PC-3 (cell line): ENCODE measurements at regions not wholly inside any gene's neighbourhood (a gene's known extent, or its start where the extent isn't known, plus 50 kb on each side); places are given as distances from the start of the nearest gene placed in this dataset.

ENCODE experiments used
- ATAC-seq: fragments of 200-7000 bp; cut with Tn5 transposase; 2 replicates; pipeline ENCODE4 v1.9.1; 2020; ENCODE audit warnings: mild to moderate bottlenecking, moderate library complexity
- BruUV-seq: library from RNA; stranded (reverse); fragments of 400-500 nt; replicated peaks from 2 replicates; lab custom pipeline; 2021; lab: Mats Ljungman, UMichigan
- CTCF ChIA-PET: fragments of 300-600 bp; sonication (Branson Sonifier 250); formaldehyde crosslinking; loops from one replicate; lab custom pipeline; 2022; ENCODE audit warnings: antibody characterized with exemption; lab: Charles Lee
- POLR2A ChIA-PET: fragments of 300-600 bp; sonication (Branson Sonifier 250); formaldehyde crosslinking; loops from one replicate; lab custom pipeline; 2022; ENCODE audit warnings: antibody characterized with exemption; ENCODE audit not compliant: unreplicated experiment; lab: Charles Lee
- DNase-seq: peaks from one replicate; pipeline ENCODE4 v3.0.0-alpha.2; 2015
- H2AFZ ChIP-seq: fragments of 300-600 bp; sonication (generic); 2 replicates; pipeline ENCODE4 v1.6.0; 2016; ENCODE audit warnings: antibody characterized with exemption, low read length
- H3F3A ChIP-seq: fragments of 300-600 bp; sonication (generic); one replicate; pipeline ENCODE4 v1.6.0; 2017; ENCODE audit warnings: antibody characterized with exemption, low read length, control low read depth, mild to moderate bottlenecking; ENCODE audit not compliant: unreplicated experiment
- H3K27ac ChIP-seq: fragments of 300-600 bp; sonication (generic); 2 replicates; pipeline ENCODE4 v1.5.1; 2016; ENCODE audit warnings: mild to moderate bottlenecking, low read length
- H3K27me3 ChIP-seq: fragments of 300-600 bp; sonication (generic); 2 replicates; pipeline ENCODE4 v1.6.1; 2016; ENCODE audit warnings: low read length, mixed read lengths
- H3K36me3 ChIP-seq: fragments of 300-600 bp; sonication (generic); 2 replicates; pipeline ENCODE4 v1.6.1; 2016; ENCODE audit warnings: low read depth, mixed run types, low read length, mixed read lengths
- H3K4me1 ChIP-seq: fragments of 300-600 bp; sonication (generic); 2 replicates; pipeline ENCODE4 v1.5.1; 2016; ENCODE audit warnings: low read length; ENCODE audit not compliant: insufficient read depth
- H3K4me2 ChIP-seq: fragments of 300-600 bp; sonication (generic); 2 replicates; pipeline ENCODE4 v1.6.0; 2016; ENCODE audit warnings: low read length
- H3K4me3 ChIP-seq: fragments of 300-600 bp; sonication (generic); 2 replicates; pipeline ENCODE4 v1.5.1; 2016; ENCODE audit warnings: mild to moderate bottlenecking, low read length, mixed read lengths
- H3K79me2 ChIP-seq: fragments of 300-600 bp; sonication (generic); 2 replicates; pipeline ENCODE4 v1.6.1; 2017; ENCODE audit warnings: low read length, mixed read lengths
- H3K9ac ChIP-seq: fragments of 300-600 bp; sonication (generic); 2 replicates; pipeline ENCODE4 v1.6.0; 2016; ENCODE audit warnings: mild to moderate bottlenecking, low read length
- H3K9me2 ChIP-seq: fragments of 300-600 bp; sonication (generic); replicated peaks from 2 replicates; pipeline ENCODE4 v1.6.1; 2016; ENCODE audit warnings: mixed run types, low read length, mixed read lengths
- H3K9me3 ChIP-seq: fragments of 300-600 bp; sonication (generic); 2 replicates; pipeline ENCODE4 v1.6.1; 2016; ENCODE audit warnings: low read length, mixed read lengths
- H4K20me1 ChIP-seq: fragments of 300-600 bp; sonication (generic); 2 replicates; pipeline ENCODE4 v1.6.1; 2016; ENCODE audit warnings: low read length, mixed read lengths
- CTCF ChIP-seq: fragments of 300-600 bp; sonication (generic); conservative IDR thresholded peaks from 2 replicates; pipeline ENCODE4 v1.5.1; 2017; ENCODE audit warnings: antibody characterized with exemption, low read depth, mild to moderate bottlenecking, low read length
- EZH2 ChIP-seq: fragments of 300-600 bp; sonication (generic); IDR thresholded peaks from one replicate; pipeline ENCODE4 v1.6.1; 2017; ENCODE audit warnings: antibody characterized with exemption, mild to moderate bottlenecking, low read length; ENCODE audit not compliant: unreplicated experiment
- EZH2phosphoT487 ChIP-seq: fragments of 300-600 bp; sonication (generic); IDR thresholded peaks from 2 replicates; pipeline ENCODE4 v1.6.1; 2018; ENCODE audit warnings: mild to moderate bottlenecking, antibody characterized with exemption, low read length, borderline replicate concordance
- intact Hi-C: fragments of 100-400 bp; cut with micrococcal nuclease; formaldehyde crosslinking; loops from 2 replicates; pipeline ENCODE4 v1.9.0; 2023

GRCh38 chr16:81172769-81173658 is 65.5 kb upstream of the BCO1 start:
- Histone ChIP-seq H3K36me3 (no peaks in the 10 kb centered on the region), H4K20me1 (no peaks in the 10 kb centered on the region), H3K9me3 (no peaks in the 10 kb centered on the region), H3K4me1 (peaks cover 21% of the 10 kb centered on the region), H3K4me2 (no peak overlapping the region), H3F3A (no peaks in the 10 kb centered on the region), H3K9me2 (no peaks in the 10 kb centered on the region), H3K9ac (no peak overlapping the region), H3K27me3 (no peaks in the 10 kb centered on the region), H3K27ac (no peak overlapping the region), H2AFZ (no peak overlapping the region), H3K4me3 (no peak overlapping the region), H3K79me2 (no peaks in the 10 kb centered on the region)
- BruUV-seq = no TSS peak
- intact Hi-C loops = no loop called here
- no peak for TF ChIP-seq CTCF
- TF ChIP-seq EZH2phosphoT487 = no peak
- TF ChIP-seq EZH2 = no peak
- ChIA-PET POLR2A (no interaction called here), CTCF (interaction anchor here (0.7 kb wide), 1 partner anchor 183 kb away, joined by 3 read pairs; no protein-coding TSS in a partner anchor)
- no peak for DNase-seq
- no peak for ATAC-seq

GRCh38 chr16:81170824-81171223 is 67.7 kb upstream of the BCO1 start:
- no peaks in the 10 kb centered on the region for H3K36me3 ChIP-seq
- no peaks in the 10 kb centered on the region for H3F3A ChIP-seq
- no peak overlapping the region for H3K4me2 ChIP-seq
- intact Hi-C loops = no loop called here
- CTCF ChIA-PET = no interaction called here
- no peaks in the 10 kb centered on the region for H3K9me3 ChIP-seq
- no peak overlapping the region for H3K27ac ChIP-seq
- DNase-seq (no peak), ATAC-seq (no peak)
- no peak overlapping the region for H2AFZ ChIP-seq
- H3K27me3 ChIP-seq = no peaks in the 10 kb centered on the region
- TF ChIP-seq EZH2phosphoT487 (no peak), CTCF (no peak), EZH2 (no peak)
- POLR2A ChIA-PET = no interaction called here
- H3K4me3 ChIP-seq = no peak overlapping the region
- no peaks in the 10 kb centered on the region for H4K20me1 ChIP-seq
- H3K9ac ChIP-seq = no peak overlapping the region
- H3K4me1 ChIP-seq = peaks cover 15% of the 10 kb centered on the region
- no peaks in the 10 kb centered on the region for H3K9me2 ChIP-seq
- no TSS peak for BruUV-seq
- H3K79me2 ChIP-seq = no peaks in the 10 kb centered on the region

- H3K9me2 ChIP-seq = no peaks in the 10 kb centered on the region
- no peak overlapping the region for H3K27ac ChIP-seq
- no peak overlapping the region for H2AFZ ChIP-seq
- no peaks in the 10 kb centered on the region for H3K4me1 ChIP-seq
- no peak overlapping the region for H3K4me3 ChIP-seq
- TF ChIP-seq EZH2phosphoT487 (no peak), EZH2 (no peak), CTCF (no peak)
- H3K27me3 ChIP-seq = no peaks in the 10 kb centered on the region
- no peaks in the 10 kb centered on the region for H3K9me3 ChIP-seq
- H3K4me2 ChIP-seq = no peak overlapping the region
- H3K79me2 ChIP-seq = no peaks in the 10 kb centered on the region
- H3K36me3 ChIP-seq = no peaks in the 10 kb centered on the region
- CTCF ChIA-PET = no interaction called here
- H3F3A ChIP-seq = no peaks in the 10 kb centered on the region
- POLR2A ChIA-PET = no interaction called here
- ATAC-seq (no peak), DNase-seq (no peak)
- no TSS peak for BruUV-seq
- no peaks in the 10 kb centered on the region for H4K20me1 ChIP-seq
- intact Hi-C loops = no loop called here
- no peak overlapping the region for H3K9ac ChIP-seq
Measured at GRCh38 chr16:81168406-81168805, 70.1 kb upstream of the BCO1 start.
